NCI-H345 treated with DMSO at 0.1 percent for 48 hours (cell line): ENCODE measurements at regions not wholly inside any gene's neighbourhood (a gene's known extent, or its start where the extent isn't known, plus 50 kb on each side); places are given as distances from the start of the nearest gene placed in this dataset.

Experiments
- DNase-seq: peaks from one replicate; lab custom pipeline; 2025; ENCODE audit not compliant: unreplicated experiment; lab: John Stamatoyannopoulos, UW

- no peak for DNase-seq
Observed at GRCh38 chr9:80571953-80572352, 1000.2 kb downstream of the TLE4 start.

DNA sequence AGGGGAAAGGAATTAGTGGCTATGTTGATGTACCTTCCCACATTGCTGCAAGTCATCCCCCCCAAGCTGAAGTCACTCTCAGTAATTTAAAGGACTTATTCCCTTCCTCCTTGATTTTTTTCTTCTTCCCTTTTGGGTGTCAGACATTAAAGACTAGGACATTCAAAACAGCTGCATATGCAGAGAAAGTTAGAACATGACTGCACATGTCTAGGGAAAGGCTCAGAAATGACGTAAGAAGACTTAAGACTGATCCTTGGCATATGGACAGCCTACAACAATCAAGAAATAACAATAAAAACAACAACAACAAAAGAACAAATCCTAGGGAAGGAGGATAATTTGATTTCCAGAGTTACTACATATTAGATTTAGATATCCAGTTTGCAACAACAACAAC, 997.5 kb downstream of the TLE4 start:
- DNase-seq = no peak

DNA sequence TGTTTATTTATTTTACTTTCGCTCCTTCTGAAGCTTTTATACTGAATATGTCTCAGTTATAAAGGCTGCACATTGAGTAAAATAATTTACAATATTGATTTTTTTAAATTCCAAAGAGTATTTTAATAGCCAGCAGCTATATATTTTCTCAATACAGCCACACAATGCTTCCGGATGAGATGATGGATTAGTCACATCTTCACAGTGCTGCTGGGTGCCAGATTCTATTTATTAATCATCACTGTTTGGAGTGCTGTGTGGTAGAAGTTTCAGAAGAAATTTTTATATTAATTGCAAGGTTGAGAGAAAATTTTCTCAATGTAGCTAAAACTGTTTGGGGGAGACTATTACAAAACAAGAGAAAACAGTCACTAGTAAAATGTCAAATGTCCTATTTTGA, 989.8 kb downstream of the TLE4 start:
- no peak for DNase-seq

GRCh38 chr9:80560976-80561375, 989.2 kb downstream of the TLE4 start:
- DNase-seq = no peak

GRCh38 chr9:80557256-80557655, 985.5 kb downstream of the TLE4 start:
- DNase-seq = no peak

GRCh38 chr9:80556631-80557030, 984.9 kb downstream of the TLE4 start:
- DNase-seq = no peak

- DNase-seq = no peak
Observed at GRCh38 chr9:80555782-80556325, 984.1 kb downstream of the TLE4 start.

DNA sequence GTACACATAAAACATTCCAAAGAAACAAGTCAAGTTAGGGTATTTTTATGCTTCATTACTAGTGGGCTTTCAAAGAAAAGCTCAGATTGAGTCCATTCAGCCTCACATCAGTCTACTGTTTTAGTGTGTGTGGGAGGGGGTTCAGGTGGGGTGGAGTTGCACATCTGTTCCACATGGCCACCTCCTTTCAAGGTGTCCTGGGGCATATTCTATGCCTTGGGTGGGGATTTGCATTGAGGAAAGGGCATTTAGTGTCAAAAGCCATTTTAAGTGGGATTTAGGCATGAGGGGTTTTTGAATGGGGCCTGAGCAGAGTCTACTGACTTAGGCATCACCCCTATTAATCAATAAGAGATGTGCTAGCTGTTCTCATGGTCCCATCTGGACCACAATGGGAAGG, 983.1 kb downstream of the TLE4 start:
- no peak for DNase-seq

DNA sequence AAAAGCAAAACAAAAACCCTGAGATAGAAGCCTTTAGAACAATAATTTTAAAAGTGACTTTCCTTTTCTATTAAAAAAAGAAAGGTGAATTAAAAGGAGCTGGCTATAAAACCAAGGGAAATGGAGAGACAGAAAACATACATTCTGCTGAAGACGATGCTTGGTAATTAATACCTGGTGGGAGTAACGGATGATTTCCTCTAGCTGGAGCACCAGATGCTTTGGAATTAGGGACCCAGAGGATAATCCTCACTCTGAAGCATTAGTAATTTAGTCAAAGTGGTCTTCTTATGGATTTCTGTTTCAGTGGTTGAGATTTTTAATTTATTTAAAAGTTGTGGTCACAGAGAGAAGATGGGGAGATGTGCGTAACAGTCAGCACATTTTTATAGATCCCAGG, 982.5 kb downstream of the TLE4 start:
- DNase-seq = no peak

DNA sequence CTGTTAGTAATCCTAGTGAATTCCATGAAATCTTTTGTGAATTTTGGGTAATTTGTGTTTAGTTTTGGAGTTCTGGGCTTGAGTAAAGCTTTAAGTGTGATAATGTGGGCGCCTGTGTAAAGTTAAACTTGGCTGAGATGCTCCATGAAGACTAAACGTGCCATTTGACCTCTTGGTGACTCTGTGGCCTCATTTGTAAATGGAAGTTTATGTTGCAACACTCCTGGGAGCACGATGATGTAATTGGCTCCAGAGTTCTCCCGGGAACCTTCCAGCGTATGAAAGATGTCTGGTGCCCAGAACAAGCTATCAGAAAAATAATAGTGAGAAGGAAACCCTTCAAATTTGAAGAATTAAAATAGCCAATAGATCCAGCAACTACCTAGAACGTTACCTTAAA, 981.2 kb downstream of the TLE4 start:
- no peak for DNase-seq

GRCh38 chr9:80550181-80550580, 978.4 kb downstream of the TLE4 start:
- no peak for DNase-seq

DNA sequence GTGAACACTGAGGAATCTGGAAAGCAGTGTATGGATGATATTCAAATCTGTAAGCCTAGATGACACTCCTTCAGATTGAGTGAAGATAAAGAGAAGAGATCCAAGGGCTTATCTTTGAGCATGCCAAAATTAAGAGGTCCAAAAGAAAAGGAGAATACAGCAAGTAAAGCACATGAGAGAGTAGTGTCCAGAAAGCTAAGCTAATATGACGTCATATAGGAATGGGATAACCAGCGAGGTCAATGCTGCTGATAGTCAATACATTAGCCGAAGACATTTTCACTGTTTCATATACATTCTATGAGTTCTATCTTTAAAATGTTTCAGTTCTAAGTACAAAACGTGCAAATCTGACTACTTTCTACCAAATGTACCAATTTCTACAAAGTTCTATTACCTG, 975.8 kb downstream of the TLE4 start:
- no peak for DNase-seq

- DNase-seq = no peak
Observed at GRCh38 chr9:80540387-80540786, 968.6 kb downstream of the TLE4 start.

DNA sequence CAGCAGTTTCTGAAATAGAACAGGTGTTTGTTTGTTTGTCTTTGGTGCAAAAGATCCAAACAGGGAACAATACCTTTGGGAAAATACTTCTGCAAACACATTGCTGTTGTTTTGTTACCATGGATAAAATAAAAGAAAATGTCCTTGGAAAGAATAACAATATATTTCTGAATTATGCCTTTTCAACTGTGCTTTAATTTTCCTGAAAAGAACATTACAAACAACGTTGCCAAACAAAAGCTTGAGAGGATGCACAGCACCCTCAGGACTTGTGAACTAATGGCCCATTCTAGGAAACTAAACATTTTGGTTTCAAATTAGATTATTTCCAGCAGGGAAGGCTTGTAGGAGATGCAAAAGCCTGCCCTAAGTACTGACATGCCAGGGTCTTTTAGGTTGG, 967.2 kb downstream of the TLE4 start:
- no peak for DNase-seq

DNA sequence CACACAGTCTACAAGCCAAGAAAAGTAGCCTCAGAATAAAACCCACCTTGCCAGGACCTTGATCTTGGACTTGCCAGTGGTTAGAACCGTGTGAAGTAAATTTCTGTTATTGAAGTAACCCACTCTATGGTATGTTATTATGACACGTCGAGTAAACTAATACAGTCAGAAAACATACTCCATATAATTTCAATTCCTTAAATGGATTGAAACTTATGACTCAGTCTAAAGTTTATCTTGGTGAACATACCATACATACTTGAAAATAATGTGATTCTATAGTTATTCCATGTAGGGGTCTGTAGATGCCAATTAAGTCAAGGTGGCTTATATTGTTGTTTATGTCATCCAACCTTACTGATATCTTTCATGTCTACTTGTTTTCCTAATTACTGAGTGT, 950.7 kb downstream of the TLE4 start:
- DNase-seq = no peak

- no peak for DNase-seq
Observed at GRCh38 chr9:80521151-80521550, 949.4 kb downstream of the TLE4 start.

GRCh38 chr9:80520231-80520630, 948.5 kb downstream of the TLE4 start:
- no peak for DNase-seq

GRCh38 chr9:80518441-80518840, 946.7 kb downstream of the TLE4 start:
- no peak for DNase-seq

- DNase-seq = no peak
Observed at GRCh38 chr9:80516679-80517078, 944.9 kb downstream of the TLE4 start.

DNA sequence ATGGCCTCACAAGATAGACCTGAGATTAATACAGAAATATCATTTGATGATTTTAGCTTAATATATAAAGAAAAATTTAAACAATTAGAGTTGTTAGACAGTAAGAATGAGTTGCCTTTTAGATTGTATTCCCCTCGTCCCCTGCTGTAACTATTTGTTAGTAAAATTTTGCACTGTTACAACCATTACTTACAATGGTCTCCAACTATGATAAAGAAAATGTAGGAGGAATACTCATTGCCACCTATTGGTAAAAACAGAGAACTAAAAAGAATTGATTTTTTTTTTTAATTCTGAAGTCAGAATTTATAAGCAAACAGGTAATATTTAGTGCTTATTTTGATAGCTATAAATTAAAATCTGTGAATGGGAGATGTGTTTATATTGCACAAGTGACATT, 937.6 kb downstream of the TLE4 start:
- no peak for DNase-seq

DNA sequence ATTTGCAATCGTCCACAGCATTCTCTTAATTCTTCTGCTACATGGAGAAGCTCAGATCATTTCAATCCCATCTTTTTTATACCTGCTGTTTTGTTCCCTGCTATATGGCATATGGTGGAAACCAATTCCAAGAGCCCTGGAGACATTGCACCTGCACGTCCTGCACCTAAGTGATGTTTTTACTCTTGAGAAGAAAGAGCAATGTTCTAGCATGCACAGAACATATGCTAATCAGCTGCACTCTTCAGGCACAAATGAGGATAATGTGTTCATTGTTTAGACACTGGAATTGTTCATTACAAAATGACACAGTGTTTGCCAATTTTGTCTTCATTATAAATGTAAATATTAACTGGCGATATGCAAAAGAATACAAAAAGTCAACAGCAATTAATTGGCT, 935.8 kb downstream of the TLE4 start:
- no peak for DNase-seq

GRCh38 chr9:80504601-80505230, 933.0 kb downstream of the TLE4 start:
- no peak for DNase-seq

DNA sequence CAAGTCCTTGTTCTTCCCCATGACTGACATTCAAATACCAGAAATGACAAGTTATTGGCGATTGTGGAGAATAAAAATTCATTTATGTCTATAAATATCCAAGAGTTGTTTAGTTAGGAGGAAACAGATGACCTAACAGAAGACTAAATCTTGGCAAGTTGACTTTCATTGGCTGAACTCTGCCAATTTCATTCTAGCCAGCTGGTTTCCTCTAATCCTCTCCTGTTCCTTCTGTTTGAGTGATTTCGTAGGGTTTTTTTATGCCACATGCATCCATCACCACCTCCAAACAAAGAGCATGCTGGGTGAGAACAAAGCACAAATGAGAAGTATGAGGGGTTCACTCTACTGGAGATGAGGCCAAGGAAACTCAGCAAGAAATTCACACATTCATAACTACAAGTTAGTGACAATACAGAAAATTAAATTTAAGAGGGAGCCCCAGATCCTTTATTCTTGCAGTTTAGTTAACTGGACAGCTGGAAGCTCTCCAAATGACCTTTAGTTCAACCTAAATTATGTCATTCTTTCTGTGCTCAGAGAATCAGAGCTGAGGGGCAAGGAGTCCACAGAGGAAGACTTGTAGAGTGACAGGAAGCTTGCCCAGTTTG, 932.0 kb downstream of the TLE4 start:
- no peak for DNase-seq
